NCI-H446 treated with DMSO at 0.1 percent for 48 hours (cell line): ENCODE measurements at regions not wholly inside any gene's neighbourhood (a gene's known extent, or its start where the extent isn't known, plus 50 kb on each side); places are given as distances from the start of the nearest gene placed in this dataset.
"Not testable (repeated sequence)": the region's sequence is repeated elsewhere in the genome, so short reads cannot be mapped to it uniquely, and the experiment has no call there.

Experiments used
- DNase-seq: peaks from one replicate; lab custom pipeline; 2025; lab: John Stamatoyannopoulos, UW

- DNase-seq: no peak
Measured at GRCh38 chr5:89556215-89556913, 673.4 kb upstream of the MEF2C start.

GRCh38 chr5:89546657-89547056 lies 663.7 kb upstream of the MEF2C start:
- no peak for DNase-seq

- DNase-seq: no peak
Measured at GRCh38 chr5:89545626-89546025, 662.6 kb upstream of the MEF2C start.

GRCh38 chr5:89545076-89545475 lies 662.1 kb upstream of the MEF2C start:
- no peak for DNase-seq

GRCh38 chr5:89542736-89543135 lies 659.8 kb upstream of the MEF2C start:
- DNase-seq: no peak

GRCh38 chr5:89537800-89538199 lies 654.8 kb upstream of the MEF2C start:
- DNase-seq: no peak

- no peak for DNase-seq
Measured at GRCh38 chr5:89536020-89536419, 653.0 kb upstream of the MEF2C start.

- no peak for DNase-seq
Measured at GRCh38 chr5:89535411-89535810, 652.4 kb upstream of the MEF2C start.

GRCh38 chr5:89534331-89534730 lies 651.3 kb upstream of the MEF2C start:
- no peak for DNase-seq

- no peak for DNase-seq
Measured at GRCh38 chr5:89524785-89525184, 641.8 kb upstream of the MEF2C start.

GRCh38 chr5:89523867-89524266 lies 640.9 kb upstream of the MEF2C start:
- DNase-seq: not testable (repeated sequence)

GRCh38 chr5:89520771-89521170 lies 637.8 kb upstream of the MEF2C start:
- no peak for DNase-seq

GRCh38 chr5:89513299-89514044 lies 630.5 kb upstream of the MEF2C start:
- no peak for DNase-seq

GRCh38 chr5:89504051-89504450 lies 621.1 kb upstream of the MEF2C start:
- no peak for DNase-seq

- no peak for DNase-seq
Measured at GRCh38 chr5:89499787-89500186, 616.8 kb upstream of the MEF2C start.

- no peak for DNase-seq
Measured at GRCh38 chr5:89498699-89499098, 615.7 kb upstream of the MEF2C start.

GRCh38 chr5:89493414-89493813 lies 610.4 kb upstream of the MEF2C start:
- no peak for DNase-seq

- DNase-seq: no peak
Measured at GRCh38 chr5:89484962-89485361, 602.0 kb upstream of the MEF2C start.

GRCh38 chr5:89480406-89481007 lies 597.5 kb upstream of the MEF2C start:
- DNase-seq: no peak

- no peak for DNase-seq
Measured at GRCh38 chr5:89478851-89479250, 595.9 kb upstream of the MEF2C start.

- no peak for DNase-seq
Measured at GRCh38 chr5:89473196-89473595, 590.2 kb upstream of the MEF2C start.

- DNase-seq: no peak
Measured at GRCh38 chr5:89471541-89471940, 588.6 kb upstream of the MEF2C start.

- no peak for DNase-seq
Measured at GRCh38 chr5:89471115-89471514, 588.1 kb upstream of the MEF2C start.
